ENCODE measurements at regions not wholly inside any gene's neighbourhood (a gene's known extent, or its start where the extent isn't known, plus 50 kb on each side); places are given as distances from the start of the nearest gene placed in this dataset.

- TF ChIP-seq RAD21 (IDR thresholded peaks at IDR 0.05; ENCODE audit: low read length) (no peak), JUND (IDR thresholded peaks at IDR 0.05) (no peak), EP300 (IDR thresholded peaks at IDR 0.05; ENCODE audit: borderline replicate concordance in 1 of 2, low read depth in 1 of 2, low read length in 1 of 2) (no peak), CTCF (IDR thresholded peaks at IDR 0.05) (no peak), TEAD4 (IDR thresholded peaks at IDR 0.05; ENCODE audit: borderline replicate concordance, insufficient read depth) (no peak), CHD2 (IDR thresholded peaks at IDR 0.05; ENCODE audit: low read length, partially characterized antibody) (no peak), REST (IDR thresholded peaks at IDR 0.05; ENCODE audit: low read depth, low read length) (no peak), SIN3A (IDR thresholded peaks at IDR 0.05; ENCODE audit: borderline replicate concordance, low read depth, low read length) (no peak), USF2 (IDR thresholded peaks at IDR 0.05; ENCODE audit: borderline replicate concordance, low read depth, low read length) (no peak), GABPA (IDR thresholded peaks at IDR 0.05; ENCODE audit: low read depth) (no peak), POLR2AphosphoS5 (IDR thresholded peaks at IDR 0.05; ENCODE audit: low read depth, low read length) (no peak), TAF1 (IDR thresholded peaks at IDR 0.05; ENCODE audit: borderline replicate concordance, low read depth, low read length) (no peak), GATA2 (CRISPR knock-in tag; IDR thresholded peaks at IDR 0.05) (no peak)
Measured at GRCh38 chr11:70751142-70751734, 352.9 kb downstream of the CTTN start.

Measured in SK-N-SH (cell line).